H9 (cell line): ENCODE measurements at regions not wholly inside any gene's neighbourhood (a gene's known extent, or its start where the extent isn't known, plus 50 kb on each side); places are given as distances from the start of the nearest gene placed in this dataset.

Experiments used
- DNase-seq: peaks from one replicate; pipeline ENCODE4 v3.0.0-alpha.2; 2017
- H2AFZ ChIP-seq: one replicate; pipeline ENCODE4 v1.6.1; 2013; ENCODE audit warnings: mild to moderate bottlenecking, low read length, control low read depth, moderate library complexity
- H2AK5ac ChIP-seq: 2 replicates; pipeline ENCODE4 v1.6.1; 2013; ENCODE audit warnings: low read length, control low read depth, mixed read lengths; ENCODE audit not compliant: insufficient read length
- H2BK120ac ChIP-seq: one replicate; pipeline ENCODE4 v1.6.1; 2013; ENCODE audit warnings: low read depth, mild to moderate bottlenecking, low read length, control low read depth, inconsistent platforms; ENCODE audit not compliant: poor library complexity, severe bottlenecking
- H2BK12ac ChIP-seq: 2 replicates; pipeline ENCODE4 v1.6.1; 2013; ENCODE audit warnings: low read length, control low read depth, mixed read lengths, low read depth; ENCODE audit not compliant: insufficient read length
- H2BK15ac ChIP-seq: 2 replicates; pipeline ENCODE4 v1.6.1; 2013; ENCODE audit warnings: low read depth, low read length, control low read depth
- H2BK20ac ChIP-seq: one replicate; pipeline ENCODE4 v1.6.1; 2013; ENCODE audit warnings: low read depth, mild to moderate bottlenecking, low read length, control low read depth, inconsistent platforms; ENCODE audit not compliant: poor library complexity, severe bottlenecking
- H2BK5ac ChIP-seq: 2 replicates; pipeline ENCODE4 v1.6.1; 2013; ENCODE audit warnings: low read length, control low read depth, mixed read lengths; ENCODE audit not compliant: insufficient read length
- H3K14ac ChIP-seq: 2 replicates; pipeline ENCODE4 v1.6.1; 2013; ENCODE audit warnings: low read length, control low read depth; ENCODE audit not compliant: insufficient read depth
- H3K18ac ChIP-seq: 2 replicates; pipeline ENCODE4 v1.6.1; 2013; ENCODE audit warnings: low read depth, mild to moderate bottlenecking, mixed read lengths, low read length, control low read depth; ENCODE audit not compliant: insufficient read length
- H3K23ac ChIP-seq: 2 replicates; pipeline ENCODE4 v1.6.1; 2013; ENCODE audit warnings: low read length, control low read depth, mixed read lengths, low read depth; ENCODE audit not compliant: insufficient read length
- H3K23me2 ChIP-seq: 2 replicates; pipeline ENCODE4 v1.6.1; 2013; ENCODE audit warnings: low read depth, mild to moderate bottlenecking, mixed read lengths, low read length, control low read depth; ENCODE audit not compliant: insufficient read length, poor library complexity, severe bottlenecking
- H3K27ac ChIP-seq: 2 replicates; pipeline ENCODE4 v1.5.1; 2013; ENCODE audit warnings: low read length, control low read depth, mixed read lengths, low read depth; ENCODE audit not compliant: insufficient read length
- H3K27me3 ChIP-seq: 2 replicates; pipeline ENCODE4 v1.6.1; 2013; ENCODE audit warnings: low read length, control low read depth, inconsistent platforms; ENCODE audit not compliant: insufficient read depth
- H3K4ac ChIP-seq: 2 replicates; pipeline ENCODE4 v1.6.1; 2013; ENCODE audit warnings: low read depth, mild to moderate bottlenecking, control low read depth, inconsistent platforms, low read length, moderate library complexity
- H3K4me1 ChIP-seq: 2 replicates; pipeline ENCODE4 v1.6.1; 2013; ENCODE audit warnings: low read length, control low read depth, inconsistent platforms; ENCODE audit not compliant: insufficient read depth
- H3K4me2 ChIP-seq: 2 replicates; pipeline ENCODE4 v1.6.1; 2013; ENCODE audit warnings: low read length, control low read depth, mixed read lengths; ENCODE audit not compliant: insufficient read length, insufficient read depth
- H3K56ac ChIP-seq: 2 replicates; pipeline ENCODE4 v1.6.1; 2013; ENCODE audit warnings: low read depth, mild to moderate bottlenecking, mixed read lengths, low read length, control low read depth; ENCODE audit not compliant: insufficient read length
- H3K79me1 ChIP-seq: 2 replicates; pipeline ENCODE4 v1.6.1; 2013; ENCODE audit warnings: low read depth, mild to moderate bottlenecking, moderate library complexity, low read length, control low read depth, inconsistent platforms; ENCODE audit not compliant: insufficient read depth, poor library complexity, severe bottlenecking
- H3K79me2 ChIP-seq: 2 replicates; pipeline ENCODE4 v1.6.1; 2013; ENCODE audit warnings: low read length, control low read depth, inconsistent platforms; ENCODE audit not compliant: insufficient read depth
- H3K9ac ChIP-seq: 2 replicates; pipeline ENCODE4 v1.6.1; 2013; ENCODE audit warnings: low read length, control low read depth, mixed read lengths; ENCODE audit not compliant: insufficient read length; ENCODE audit errors: extremely low read depth
- H3K9me3 ChIP-seq: one replicate; pipeline ENCODE4 v1.6.1; 2013; ENCODE audit warnings: low read depth, low read length, inconsistent platforms; ENCODE audit not compliant: control insufficient read depth
- H3T11ph ChIP-seq: one replicate; pipeline ENCODE4 v1.6.1; 2013; ENCODE audit warnings: mild to moderate bottlenecking, low read length, control low read depth, inconsistent platforms
- H4K20me1 ChIP-seq: one replicate; pipeline ENCODE4 v1.6.1; 2013; ENCODE audit not compliant: control insufficient read depth, insufficient read length, insufficient read depth
- H4K5ac ChIP-seq: 2 replicates; pipeline ENCODE4 v1.6.1; 2013; ENCODE audit warnings: low read depth, mild to moderate bottlenecking, mixed read lengths, low read length, control low read depth; ENCODE audit not compliant: insufficient read length
- H4K8ac ChIP-seq: replicated peaks from 2 replicates; pipeline ENCODE4 v1.6.1; 2013; ENCODE audit warnings: low read length, control low read depth, mixed read lengths, low read depth; ENCODE audit not compliant: insufficient read length
- H4K91ac ChIP-seq: 2 replicates; pipeline ENCODE4 v1.6.1; 2013; ENCODE audit warnings: low read depth, mild to moderate bottlenecking, moderate library complexity, mixed read lengths, low read length, control low read depth; ENCODE audit not compliant: insufficient read length
- H3K27ac Mint-ChIP-seq, 3 experiments: 2 replicates in 2 of 3; 3 replicates in 1 of 3; pipeline ENCODE4 v1.8.0; 2020 to 2021; ENCODE audit warnings: mixed read lengths in 3 of 3, mild to moderate bottlenecking in 1 of 3, moderate library complexity in 1 of 3
- H3K27me3 Mint-ChIP-seq: 2 replicates; pipeline ENCODE4 v1.8.0; 2021; ENCODE audit warnings: low read depth, mild to moderate bottlenecking, moderate library complexity, mixed read lengths
- H3K36me3 Mint-ChIP-seq, 3 experiments: 2 replicates in 2 of 3; 3 replicates in 1 of 3; pipeline ENCODE4 v1.8.0; 2020 to 2021; ENCODE audit warnings: low read depth in 3 of 3, mixed read lengths in 3 of 3; ENCODE audit not compliant: insufficient read depth in 1 of 3
- H3K4me1 Mint-ChIP-seq, 2 experiments: 2 replicates each; pipeline ENCODE4 v1.8.0; 2020; ENCODE audit warnings: mixed read lengths in 2 of 2
- H3K4me3 Mint-ChIP-seq, 2 experiments: 2 replicates in 1 of 2; 3 replicates in 1 of 2; pipeline ENCODE4 v1.8.0; 2020 to 2021; ENCODE audit warnings: mild to moderate bottlenecking in 2 of 2, mixed read lengths in 2 of 2, moderate library complexity in 1 of 2
- H3K9me3 Mint-ChIP-seq, 2 experiments: 2 replicates in 1 of 2; 3 replicates in 1 of 2; pipeline ENCODE4 v1.8.0; 2020; ENCODE audit warnings: mild to moderate bottlenecking in 2 of 2, mixed read lengths in 2 of 2, moderate library complexity in 1 of 2
- CTCF ChIP-seq: fragments of 200-600 bp; sonication (generic); conservative IDR thresholded peaks from 3 replicates; pipeline ENCODE4 v1.8.0; 2021; ENCODE audit warnings: antibody characterized with exemption, mild to moderate bottlenecking
- WGBS: extraction: QIAGEN DNeasy Blood & Tissue Kit; methylation state at CpG from one replicate; pipeline ENCODE4 v1.1.7; 2013; ENCODE audit warnings: missing lambda C conversion rate, low lambda C conversion rate, mixed read lengths; ENCODE audit not compliant: insufficient read length; ENCODE audit errors: extremely low coverage; 5-methylcytosine and 5-hydroxymethylcytosine counted together

GRCh38 chr1:164921493-164921892 lies 362.5 kb downstream of the PBX1 start:
- H3K27me3 ChIP-seq, result no peaks in the 10 kb centered on the region
- Mint-ChIP-seq H3K4me3 (no peak overlapping the region), H3K27me3 (no peaks in the 10 kb centered on the region), H3K36me3 (no peaks in the 10 kb centered on the region; a peak in 1 of 7 replicates), H3K27ac (no peak overlapping the region; a peak in 1 of 7 replicates), H3K9me3 (no peaks in the 10 kb centered on the region), H3K4me1 (peaks cover 13 to 15% of the 10 kb centered on the region in 2 experiments)
- peak overlapping the region; percentile 36 for H2AFZ ChIP-seq
- H4K8ac ChIP-seq, result no peak overlapping the region
- no peaks in the 10 kb centered on the region for H3K79me1 ChIP-seq
- H2BK15ac ChIP-seq, result no peak overlapping the region
- H3K4me1 ChIP-seq, result no peaks in the 10 kb centered on the region
- peak overlapping the region; percentile 53 for H3K18ac ChIP-seq
- H3K23me2 ChIP-seq, result no peaks in the 10 kb centered on the region
- no peaks in the 10 kb centered on the region for H4K20me1 ChIP-seq
- no peak overlapping the region for H3K56ac ChIP-seq
- no peak overlapping the region for H2BK5ac ChIP-seq
- H3K4ac ChIP-seq, result no peak overlapping the region
- H3K9ac ChIP-seq, result no peak overlapping the region
- H3K4me2 ChIP-seq, result no peak overlapping the region
- TF ChIP-seq CTCF, result no peak
- H3K14ac ChIP-seq, result no peak overlapping the region
- no peak overlapping the region for H4K91ac ChIP-seq
- H3T11ph ChIP-seq, result no peak overlapping the region
- no peak overlapping the region for H4K5ac ChIP-seq
- H2AK5ac ChIP-seq, result no peak overlapping the region
- H3K79me2 ChIP-seq, result no peaks in the 10 kb centered on the region
- no peaks in the 10 kb centered on the region for H3K9me3 ChIP-seq
- H3K27ac ChIP-seq, result no peak overlapping the region
- no CpG with 5 or more reads among the region's 5 CpGs for WGBS
- H2BK20ac ChIP-seq, result no peak overlapping the region
- no peak overlapping the region for H2BK120ac ChIP-seq
- H2BK12ac ChIP-seq, result no peak overlapping the region
- no peak overlapping the region for H3K23ac ChIP-seq
- no peak for DNase-seq
